Transverse colon (tissue), 4 donors: ENCODE measurements at regions not wholly inside any gene's neighbourhood (a gene's known extent, or its start where the extent isn't known, plus 50 kb on each side); places are given as distances from the start of the nearest gene placed in this dataset.
"Not testable (repeated sequence)": the region's sequence is repeated elsewhere in the genome, so short reads cannot be mapped to it uniquely, and the experiment has no call there.

Experiments
- DNase-seq: peaks from one replicate; pipeline ENCODE4 v3.0.0-alpha.2; 2019
- H3K27ac ChIP-seq, 4 donors: fragments of 200-600 bp; sonication (generic); 2 replicates each; pipeline ENCODE4 v1.5.1; 2016 to 2018; ENCODE audit warnings: inconsistent platforms in 4 of 4
- H3K27me3 ChIP-seq: fragments of 200-600 bp; sonication (generic); 2 replicates; pipeline ENCODE4 v1.5.1; 2017; ENCODE audit warnings: inconsistent platforms
- H3K36me3 ChIP-seq, 4 donors: fragments of 200-600 bp; sonication (generic); 2 replicates each; pipeline ENCODE4 v1.5.1; 2017 to 2019; ENCODE audit warnings: inconsistent platforms in 4 of 4
- H3K4me1 ChIP-seq, 4 donors: fragments of 200-600 bp; sonication (generic); 2 replicates each; pipeline ENCODE4 v1.5.1; 2017 to 2020; ENCODE audit warnings: inconsistent platforms in 4 of 4
- H3K4me3 ChIP-seq, 4 donors: fragments of 200-600 bp; sonication (generic); 1 replicate in 1 of 4; 2 replicates in 3 of 4; pipeline versions ENCODE4 v1.5.1 to v1.6.1; 2017 to 2019; ENCODE audit warnings: inconsistent platforms in 4 of 4
- H3K9me3 ChIP-seq, 2 donors: fragments of 200-600 bp; sonication (generic); 2 replicates each; pipeline ENCODE4 v1.5.1; 2017 to 2019; ENCODE audit warnings: inconsistent platforms in 2 of 2
- EP300 ChIP-seq: sonication (generic); formaldehyde crosslinking; IDR thresholded peaks from one replicate; pipeline ENCODE4 v1.6.1; 2017; ENCODE audit warnings: antibody characterized with exemption, low read depth
- POLR2A ChIP-seq: fragments of 450-650 bp; IDR thresholded peaks from one replicate; pipeline ENCODE4 v1.6.1; 2016; ENCODE audit warnings: antibody characterized with exemption, mild to moderate bottlenecking, moderate library complexity
- POLR2AphosphoS5 ChIP-seq, 3 donors: sonication (generic); formaldehyde crosslinking; IDR thresholded peaks; one replicate each; pipeline ENCODE4 v1.6.1; 2016; ENCODE audit warnings: antibody characterized with exemption in 3 of 3
- WGBS, 2 donors: methylation state at CpG; one replicate each; pipeline ENCODE4 v1.1.5; 2018; ENCODE audit warnings: low coverage in 1 of 2; 5-methylcytosine and 5-hydroxymethylcytosine counted together
- in situ Hi-C, 4 donors: fragments of 200-750 bp; cut with MboI; loops; one replicate each; pipeline versions ENCODE4 v1.15.0 to v1.15.1; 2017; ENCODE audit warnings: low sequenced_read_pairs in 3 of 4, low pct_ligation_motif_present in 1 of 4, low pct_unique_long_range_greater_than_20kb in 1 of 4
- intact Hi-C: fragments of 100-400 bp; cut with DNase I; formaldehyde crosslinking; loops from one replicate; pipeline ENCODE4 v1.15.1; 2023; ENCODE audit warnings: low total_unique reads
- TF ChIP-seq, protein P1 (sequence below), 5 experiments: fragments of 200-600 bp in 3 of 5; fragments of 450-650 bp in 2 of 5; sonication (generic) in 3 of 5; IDR thresholded peaks; 1 replicate in 2 of 5; 2 replicates in 3 of 5; pipeline ENCODE4 v1.5.1; 2016 to 2017; ENCODE audit warnings: antibody characterized with exemption in 5 of 5, inconsistent platforms in 3 of 5, mild to moderate bottlenecking in 2 of 5, moderate library complexity in 1 of 5

DNA sequence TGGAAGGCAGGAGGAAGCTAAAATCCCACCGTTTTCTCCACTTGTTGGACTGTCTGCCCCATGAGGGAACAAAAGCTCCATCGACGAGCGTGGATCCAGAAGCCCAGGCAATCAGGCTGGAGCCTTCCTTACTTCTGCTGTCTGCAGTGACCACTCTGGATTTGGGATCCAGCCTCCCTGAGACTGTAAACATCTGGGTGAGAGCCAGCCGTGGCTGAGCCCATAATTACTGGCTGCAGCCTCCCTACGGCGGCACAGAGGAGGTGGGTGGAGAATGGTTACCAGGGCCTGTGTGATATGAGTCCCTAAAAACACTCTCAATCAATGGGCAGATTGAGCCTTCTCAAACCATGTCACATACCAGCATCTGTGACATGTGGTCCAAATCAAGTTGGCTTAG lies 158.2 kb downstream of the FOXL1 start:
- Histone ChIP-seq H3K27me3 (peaks cover 65% of the 10 kb centered on the region), H3K27ac (no peak overlapping the region), H3K9me3 (no peaks in the 10 kb centered on the region), H3K4me1 (peaks cover 0 to 8% (median 0%) of the 10 kb centered on the region in 4 donors), H3K4me3 (no peak overlapping the region), H3K36me3 (no peaks in the 10 kb centered on the region)
- intact Hi-C loops: no loop called here
- in situ Hi-C loops: no loop called here
- TF ChIP-seq POLR2AphosphoS5 (IDR thresholded peaks at IDR 0.05): no peak
- no peak for TF ChIP-seq EP300
- TF ChIP-seq POLR2A: no peak
- TF ChIP-seq, protein P1, sequence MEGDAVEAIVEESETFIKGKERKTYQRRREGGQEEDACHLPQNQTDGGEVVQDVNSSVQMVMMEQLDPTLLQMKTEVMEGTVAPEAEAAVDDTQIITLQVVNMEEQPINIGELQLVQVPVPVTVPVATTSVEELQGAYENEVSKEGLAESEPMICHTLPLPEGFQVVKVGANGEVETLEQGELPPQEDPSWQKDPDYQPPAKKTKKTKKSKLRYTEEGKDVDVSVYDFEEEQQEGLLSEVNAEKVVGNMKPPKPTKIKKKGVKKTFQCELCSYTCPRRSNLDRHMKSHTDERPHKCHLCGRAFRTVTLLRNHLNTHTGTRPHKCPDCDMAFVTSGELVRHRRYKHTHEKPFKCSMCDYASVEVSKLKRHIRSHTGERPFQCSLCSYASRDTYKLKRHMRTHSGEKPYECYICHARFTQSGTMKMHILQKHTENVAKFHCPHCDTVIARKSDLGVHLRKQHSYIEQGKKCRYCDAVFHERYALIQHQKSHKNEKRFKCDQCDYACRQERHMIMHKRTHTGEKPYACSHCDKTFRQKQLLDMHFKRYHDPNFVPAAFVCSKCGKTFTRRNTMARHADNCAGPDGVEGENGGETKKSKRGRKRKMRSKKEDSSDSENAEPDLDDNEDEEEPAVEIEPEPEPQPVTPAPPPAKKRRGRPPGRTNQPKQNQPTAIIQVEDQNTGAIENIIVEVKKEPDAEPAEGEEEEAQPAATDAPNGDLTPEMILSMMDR (IDR thresholded peaks at IDR 0.05): no peak
- no peak for DNase-seq
- WGBS, 2 donors: 20 to 68% methylated on average over 1 to 7 of the region's 7 CpGs

DNA sequence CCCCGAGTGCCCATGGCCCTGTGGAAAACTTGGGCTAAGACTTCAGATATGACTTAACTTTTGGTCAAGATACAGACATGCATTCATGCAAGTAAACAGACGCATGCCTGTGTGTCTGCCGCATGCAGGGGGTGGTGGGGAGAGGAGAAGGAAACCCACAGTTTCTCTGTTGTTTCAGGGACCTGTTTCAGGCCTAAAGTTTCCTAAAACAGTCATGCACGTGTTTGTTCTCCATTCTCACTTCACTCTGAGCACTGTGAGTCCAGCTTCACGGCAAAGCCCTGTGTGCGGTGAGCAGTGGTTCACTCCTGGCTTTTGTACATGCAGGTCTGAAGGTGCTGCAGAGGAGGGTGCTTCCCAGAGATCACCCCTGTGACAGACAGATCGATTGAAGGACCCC lies 158.7 kb downstream of the FOXL1 start:
- Histone ChIP-seq H3K9me3 (no peaks in the 10 kb centered on the region), H3K27me3 (peaks cover 64% of the 10 kb centered on the region), H3K4me1 (peaks cover 0 to 10% (median 0%) of the 10 kb centered on the region in 4 donors), H3K36me3 (no peaks in the 10 kb centered on the region), H3K27ac (no peak overlapping the region), H3K4me3 (no peak overlapping the region)
- 59% methylated on average over 7 of the region's 7 CpGs; no CpG with 5 or more reads in 1 of the 2 donors for WGBS, 2 donors
- in situ Hi-C loops: no loop called here
- no peak for DNase-seq
- intact Hi-C loops: no loop called here
- TF ChIP-seq POLR2A (no peak), EP300 (no peak), POLR2AphosphoS5 (IDR thresholded peaks at IDR 0.05) (no peak)
- TF ChIP-seq, protein P1 (IDR thresholded peaks at IDR 0.05): no peak

DNA sequence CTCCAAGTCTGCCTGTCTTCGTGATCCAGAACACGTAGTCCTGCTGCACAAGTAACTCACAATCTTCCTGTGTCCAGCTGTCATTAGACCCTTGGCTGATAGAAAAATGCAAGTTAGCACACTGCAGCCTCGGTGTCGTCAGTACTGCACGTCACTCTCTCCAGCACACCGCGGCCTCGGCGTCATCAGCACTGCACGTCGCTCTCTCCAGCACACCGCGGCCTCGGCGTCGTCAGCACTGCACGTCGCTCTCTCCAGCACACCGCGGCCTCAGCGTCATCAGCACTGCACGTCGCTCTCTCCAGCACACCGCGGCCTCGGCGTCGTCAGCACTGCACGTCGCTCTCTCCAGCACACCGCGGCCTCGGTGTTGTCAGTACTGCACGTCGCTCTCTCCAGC lies 160.0 kb downstream of the FOXL1 start:
- H3K4me1 ChIP-seq, H3K9me3 ChIP-seq, H3K4me3 ChIP-seq, in situ Hi-C loops, H3K27ac ChIP-seq, intact Hi-C loops, DNase-seq, H3K36me3 ChIP-seq: not testable (repeated sequence)
- WGBS, 2 donors: 80 to 87% methylated on average over 1 to 30 of the region's 35 CpGs
- peaks cover 52% of the 10 kb centered on the region for H3K27me3 ChIP-seq

DNA sequence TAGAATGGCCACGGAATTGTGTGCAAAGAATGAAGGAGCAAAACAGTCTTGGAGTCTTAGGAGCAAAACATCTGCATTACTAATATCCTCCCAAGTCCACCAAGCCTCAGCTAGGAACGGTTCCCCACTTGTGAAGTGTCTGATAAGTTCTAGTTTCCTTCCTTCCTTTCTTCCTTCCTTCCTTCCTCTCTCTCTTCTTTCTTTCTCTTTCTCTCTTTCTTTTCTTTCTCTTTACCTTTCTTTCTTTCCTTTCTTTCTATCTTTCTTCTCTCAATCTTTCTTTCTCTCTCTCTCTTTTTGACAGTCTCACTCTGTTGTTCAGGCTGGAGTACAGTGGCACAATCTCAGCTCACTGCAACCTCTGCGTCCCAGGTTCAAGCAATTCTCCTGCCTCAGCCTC lies 160.8 kb downstream of the FOXL1 start:
- H3K4me1 ChIP-seq: peaks cover 0 to 10% (median 0%) of the 10 kb centered on the region in 4 donors
- intact Hi-C loops (no loop called here), in situ Hi-C loops (no loop called here)
- H3K9me3 ChIP-seq: no peaks in the 10 kb centered on the region
- no peak overlapping the region for H3K27ac ChIP-seq
- H3K27me3 ChIP-seq: peaks cover 43% of the 10 kb centered on the region
- 65 to 67% methylated on average over 3 of the region's 3 CpGs for WGBS, 2 donors
- no peaks in the 10 kb centered on the region for H3K36me3 ChIP-seq
- no peak for DNase-seq
- TF ChIP-seq EP300: no peak
- TF ChIP-seq, protein P1 (IDR thresholded peaks at IDR 0.05): no peak
- H3K4me3 ChIP-seq: no peak overlapping the region

DNA sequence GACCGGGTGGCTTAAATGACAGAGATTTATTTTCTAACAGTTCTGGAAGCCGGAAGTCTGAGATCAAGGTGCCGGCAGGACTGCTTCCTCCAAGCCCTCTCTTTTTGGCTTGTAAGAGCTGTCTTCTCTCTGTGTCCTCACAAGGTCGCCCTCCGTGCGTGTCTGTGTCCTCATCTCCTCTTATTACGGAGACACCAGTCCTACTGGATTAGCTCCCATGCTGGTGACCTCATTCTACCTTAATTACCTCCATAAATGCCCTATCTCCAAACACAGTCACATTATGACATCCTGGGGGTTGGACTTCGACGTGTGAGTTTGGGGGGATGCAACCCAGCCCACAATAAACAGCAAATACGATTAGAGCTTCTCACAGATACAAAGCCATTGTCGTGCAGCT lies 161.5 kb downstream of the FOXL1 start:
- H3K9me3 ChIP-seq: no peaks in the 10 kb centered on the region
- peaks cover 0 to 10% (median 0%) of the 10 kb centered on the region in 4 donors for H3K4me1 ChIP-seq
- peaks cover 37% of the 10 kb centered on the region for H3K27me3 ChIP-seq
- intact Hi-C loops (no loop called here), in situ Hi-C loops (no loop called here)
- WGBS, 2 donors: 27 to 43% methylated on average over 3 to 11 of the region's 11 CpGs
- TF ChIP-seq, protein P1 (IDR thresholded peaks at IDR 0.05): no peak
- TF ChIP-seq POLR2AphosphoS5 (IDR thresholded peaks at IDR 0.05): no peak
- TF ChIP-seq POLR2A: no peak
- TF ChIP-seq EP300: no peak
- no peak overlapping the region for H3K27ac ChIP-seq
- DNase-seq: no peak
- H3K4me3 ChIP-seq: no peak overlapping the region
- H3K36me3 ChIP-seq: no peaks in the 10 kb centered on the region
